ENCODE measurements at regions not wholly inside any gene's neighbourhood (a gene's known extent, or its start where the extent isn't known, plus 50 kb on each side); places are given as distances from the start of the nearest gene placed in this dataset.

DNA sequence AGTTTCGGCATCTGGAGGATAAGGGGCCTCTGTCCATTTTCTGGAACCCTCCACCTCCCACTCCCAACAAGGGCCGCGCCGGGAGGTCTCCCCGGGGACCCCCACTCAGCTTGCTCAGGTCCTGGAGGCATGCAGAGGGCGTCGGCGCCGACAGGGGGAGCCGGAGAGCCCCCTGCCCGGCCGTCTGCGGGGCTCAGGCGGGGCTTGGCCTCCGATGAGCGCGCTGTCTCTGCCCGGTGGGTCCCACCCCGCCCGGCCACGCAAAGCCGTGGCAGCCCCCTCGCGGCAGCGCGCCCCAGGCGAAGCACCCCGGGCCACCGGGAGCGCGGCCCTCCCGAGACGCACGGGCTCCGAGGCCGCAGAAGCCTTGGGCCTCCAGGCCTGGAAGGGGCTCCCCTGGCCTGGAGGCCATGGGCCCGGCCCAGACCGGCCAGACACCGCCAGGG lies 149.7 kb upstream of the ZNF536 start:
- no peak overlapping the region for H3K4me3 ChIP-seq (ENCODE audit: low read depth, low read length)
- no peaks in the 10 kb centered on the region for H3K36me3 ChIP-seq (ENCODE audit: control insufficient read depth in 2 of 2, insufficient read depth in 1 of 2, low read length in 2 of 2)
- no peak overlapping the region for H3K27ac ChIP-seq (ENCODE audit: extremely low read depth, low read depth, low read length)
- H3K4me1 ChIP-seq (ENCODE audit: control insufficient read depth, insufficient read depth, low read length): peaks cover 20% of the 10 kb centered on the region
- CTCF ChIA-PET: interaction anchor here (0.6 to 1.0 kb wide), 4 partner anchors 8 to 280 kb away, joined by 3 read pairs; no protein-coding TSS in a partner anchor
- POLR2A ChIA-PET: interaction anchor here (0.9 kb wide), 1 partner anchor 59 kb away, joined by 3 read pairs; no protein-coding TSS in a partner anchor
- no peaks in the 10 kb centered on the region for H3K9me3 ChIP-seq (ENCODE audit: control insufficient read depth, insufficient read depth, low read depth, low read length)
- TF ChIP-seq, protein P1, sequence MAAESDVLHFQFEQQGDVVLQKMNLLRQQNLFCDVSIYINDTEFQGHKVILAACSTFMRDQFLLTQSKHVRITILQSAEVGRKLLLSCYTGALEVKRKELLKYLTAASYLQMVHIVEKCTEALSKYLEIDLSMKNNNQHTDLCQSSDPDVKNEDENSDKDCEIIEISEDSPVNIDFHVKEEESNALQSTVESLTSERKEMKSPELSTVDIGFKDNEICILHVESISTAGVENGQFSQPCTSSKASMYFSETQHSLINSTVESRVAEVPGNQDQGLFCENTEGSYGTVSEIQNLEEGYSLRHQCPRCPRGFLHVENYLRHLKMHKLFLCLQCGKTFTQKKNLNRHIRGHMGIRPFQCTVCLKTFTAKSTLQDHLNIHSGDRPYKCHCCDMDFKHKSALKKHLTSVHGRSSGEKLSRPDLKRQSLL (tag by site-specific recombination; IDR thresholded peaks at IDR 0.05): peak; percentile 31; the same call in 1 of the 2 replicates
- peak; percentile 91 for TF ChIP-seq GLIS2 (tag by site-specific recombination; IDR thresholded peaks at IDR 0.05)
- TF ChIP-seq KLF9 (tag by site-specific recombination; IDR thresholded peaks at IDR 0.05; ENCODE audit: low read depth): no peak
- TF ChIP-seq, protein P2, sequence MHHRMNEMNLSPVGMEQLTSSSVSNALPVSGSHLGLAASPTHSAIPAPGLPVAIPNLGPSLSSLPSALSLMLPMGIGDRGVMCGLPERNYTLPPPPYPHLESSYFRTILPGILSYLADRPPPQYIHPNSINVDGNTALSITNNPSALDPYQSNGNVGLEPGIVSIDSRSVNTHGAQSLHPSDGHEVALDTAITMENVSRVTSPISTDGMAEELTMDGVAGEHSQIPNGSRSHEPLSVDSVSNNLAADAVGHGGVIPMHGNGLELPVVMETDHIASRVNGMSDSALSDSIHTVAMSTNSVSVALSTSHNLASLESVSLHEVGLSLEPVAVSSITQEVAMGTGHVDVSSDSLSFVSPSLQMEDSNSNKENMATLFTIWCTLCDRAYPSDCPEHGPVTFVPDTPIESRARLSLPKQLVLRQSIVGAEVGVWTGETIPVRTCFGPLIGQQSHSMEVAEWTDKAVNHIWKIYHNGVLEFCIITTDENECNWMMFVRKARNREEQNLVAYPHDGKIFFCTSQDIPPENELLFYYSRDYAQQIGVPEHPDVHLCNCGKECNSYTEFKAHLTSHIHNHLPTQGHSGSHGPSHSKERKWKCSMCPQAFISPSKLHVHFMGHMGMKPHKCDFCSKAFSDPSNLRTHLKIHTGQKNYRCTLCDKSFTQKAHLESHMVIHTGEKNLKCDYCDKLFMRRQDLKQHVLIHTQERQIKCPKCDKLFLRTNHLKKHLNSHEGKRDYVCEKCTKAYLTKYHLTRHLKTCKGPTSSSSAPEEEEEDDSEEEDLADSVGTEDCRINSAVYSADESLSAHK (tag by site-specific recombination; IDR thresholded peaks at IDR 0.05): peak; percentile 32; the same call in 1 of the 2 replicates
- no peak for TF ChIP-seq ZNF37A (tag by site-specific recombination; IDR thresholded peaks at IDR 0.05)
- peak; percentile 43; the same call in 1 of the 2 replicates for TF ChIP-seq GLIS1 (tag by site-specific recombination; IDR thresholded peaks at IDR 0.05)
- TF ChIP-seq, protein P3, sequence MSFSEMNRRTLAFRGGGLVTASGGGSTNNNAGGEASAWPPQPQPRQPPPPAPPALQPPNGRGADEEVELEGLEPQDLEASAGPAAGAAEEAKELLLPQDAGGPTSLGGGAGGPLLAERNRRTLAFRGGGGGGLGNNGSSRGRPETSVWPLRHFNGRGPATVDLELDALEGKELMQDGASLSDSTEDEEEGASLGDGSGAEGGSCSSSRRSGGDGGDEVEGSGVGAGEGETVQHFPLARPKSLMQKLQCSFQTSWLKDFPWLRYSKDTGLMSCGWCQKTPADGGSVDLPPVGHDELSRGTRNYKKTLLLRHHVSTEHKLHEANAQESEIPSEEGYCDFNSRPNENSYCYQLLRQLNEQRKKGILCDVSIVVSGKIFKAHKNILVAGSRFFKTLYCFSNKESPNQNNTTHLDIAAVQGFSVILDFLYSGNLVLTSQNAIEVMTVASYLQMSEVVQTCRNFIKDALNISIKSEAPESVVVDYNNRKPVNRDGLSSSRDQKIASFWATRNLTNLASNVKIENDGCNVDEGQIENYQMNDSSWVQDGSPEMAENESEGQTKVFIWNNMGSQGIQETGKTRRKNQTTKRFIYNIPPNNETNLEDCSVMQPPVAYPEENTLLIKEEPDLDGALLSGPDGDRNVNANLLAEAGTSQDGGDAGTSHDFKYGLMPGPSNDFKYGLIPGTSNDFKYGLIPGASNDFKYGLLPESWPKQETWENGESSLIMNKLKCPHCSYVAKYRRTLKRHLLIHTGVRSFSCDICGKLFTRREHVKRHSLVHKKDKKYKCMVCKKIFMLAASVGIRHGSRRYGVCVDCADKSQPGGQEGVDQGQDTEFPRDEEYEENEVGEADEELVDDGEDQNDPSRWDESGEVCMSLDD (tag by site-specific recombination; IDR thresholded peaks at IDR 0.05): 0 out of 2 replicates have a peak, but pooled peaks have one; percentile 39
- no peak for TF ChIP-seq ZNF560 (tag by site-specific recombination; IDR thresholded peaks at IDR 0.05; ENCODE audit: borderline replicate concordance)
- TF ChIP-seq REPIN1 (tag by site-specific recombination; IDR thresholded peaks at IDR 0.05; ENCODE audit: low read depth): no peak
- TF ChIP-seq, protein P4, sequence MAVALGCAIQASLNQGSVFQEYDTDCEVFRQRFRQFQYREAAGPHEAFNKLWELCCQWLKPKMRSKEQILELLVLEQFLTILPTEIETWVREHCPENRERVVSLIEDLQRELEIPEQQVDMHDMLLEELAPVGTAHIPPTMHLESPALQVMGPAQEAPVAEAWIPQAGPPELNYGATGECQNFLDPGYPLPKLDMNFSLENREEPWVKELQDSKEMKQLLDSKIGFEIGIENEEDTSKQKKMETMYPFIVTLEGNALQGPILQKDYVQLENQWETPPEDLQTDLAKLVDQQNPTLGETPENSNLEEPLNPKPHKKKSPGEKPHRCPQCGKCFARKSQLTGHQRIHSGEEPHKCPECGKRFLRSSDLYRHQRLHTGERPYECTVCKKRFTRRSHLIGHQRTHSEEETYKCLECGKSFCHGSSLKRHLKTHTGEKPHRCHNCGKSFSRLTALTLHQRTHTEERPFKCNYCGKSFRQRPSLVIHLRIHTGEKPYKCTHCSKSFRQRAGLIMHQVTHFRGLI (tag by site-specific recombination; IDR thresholded peaks at IDR 0.05): peak; percentile 48; the same call in 1 of the 2 replicates
- TF ChIP-seq ZBTB7A (tag by site-specific recombination; IDR thresholded peaks at IDR 0.05; ENCODE audit: low read depth): no peak
- TF ChIP-seq KLF16 (tag by site-specific recombination; IDR thresholded peaks at IDR 0.05): 0 out of 2 replicates have a peak, but pooled peaks have one; percentile 26
- TF ChIP-seq ZNF423 (tag by site-specific recombination; IDR thresholded peaks at IDR 0.05): peak; percentile 69
- TF ChIP-seq, protein P5, sequence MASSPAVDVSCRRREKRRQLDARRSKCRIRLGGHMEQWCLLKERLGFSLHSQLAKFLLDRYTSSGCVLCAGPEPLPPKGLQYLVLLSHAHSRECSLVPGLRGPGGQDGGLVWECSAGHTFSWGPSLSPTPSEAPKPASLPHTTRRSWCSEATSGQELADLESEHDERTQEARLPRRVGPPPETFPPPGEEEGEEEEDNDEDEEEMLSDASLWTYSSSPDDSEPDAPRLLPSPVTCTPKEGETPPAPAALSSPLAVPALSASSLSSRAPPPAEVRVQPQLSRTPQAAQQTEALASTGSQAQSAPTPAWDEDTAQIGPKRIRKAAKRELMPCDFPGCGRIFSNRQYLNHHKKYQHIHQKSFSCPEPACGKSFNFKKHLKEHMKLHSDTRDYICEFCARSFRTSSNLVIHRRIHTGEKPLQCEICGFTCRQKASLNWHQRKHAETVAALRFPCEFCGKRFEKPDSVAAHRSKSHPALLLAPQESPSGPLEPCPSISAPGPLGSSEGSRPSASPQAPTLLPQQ (tag by site-specific recombination; IDR thresholded peaks at IDR 0.05): peak; percentile 98
- TF ChIP-seq, protein P6, sequence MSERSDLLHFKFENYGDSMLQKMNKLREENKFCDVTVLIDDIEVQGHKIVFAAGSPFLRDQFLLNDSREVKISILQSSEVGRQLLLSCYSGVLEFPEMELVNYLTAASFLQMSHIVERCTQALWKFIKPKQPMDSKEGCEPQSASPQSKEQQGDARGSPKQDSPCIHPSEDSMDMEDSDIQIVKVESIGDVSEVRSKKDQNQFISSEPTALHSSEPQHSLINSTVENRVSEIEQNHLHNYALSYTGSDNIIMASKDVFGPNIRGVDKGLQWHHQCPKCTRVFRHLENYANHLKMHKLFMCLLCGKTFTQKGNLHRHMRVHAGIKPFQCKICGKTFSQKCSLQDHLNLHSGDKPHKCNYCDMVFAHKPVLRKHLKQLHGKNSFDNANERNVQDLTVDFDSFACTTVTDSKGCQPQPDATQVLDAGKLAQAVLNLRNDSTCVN (tag by site-specific recombination; optimal IDR thresholded peaks at IDR 0.05): peak; percentile 17
- TF ChIP-seq ZNF660 (tag by site-specific recombination; IDR thresholded peaks at IDR 0.05): 0 out of 2 replicates have a peak, but pooled peaks have one; percentile 28
- peak; percentile 49 for TF ChIP-seq ZIC2 (tag by site-specific recombination; IDR thresholded peaks at IDR 0.05)
- TF ChIP-seq, protein P7, sequence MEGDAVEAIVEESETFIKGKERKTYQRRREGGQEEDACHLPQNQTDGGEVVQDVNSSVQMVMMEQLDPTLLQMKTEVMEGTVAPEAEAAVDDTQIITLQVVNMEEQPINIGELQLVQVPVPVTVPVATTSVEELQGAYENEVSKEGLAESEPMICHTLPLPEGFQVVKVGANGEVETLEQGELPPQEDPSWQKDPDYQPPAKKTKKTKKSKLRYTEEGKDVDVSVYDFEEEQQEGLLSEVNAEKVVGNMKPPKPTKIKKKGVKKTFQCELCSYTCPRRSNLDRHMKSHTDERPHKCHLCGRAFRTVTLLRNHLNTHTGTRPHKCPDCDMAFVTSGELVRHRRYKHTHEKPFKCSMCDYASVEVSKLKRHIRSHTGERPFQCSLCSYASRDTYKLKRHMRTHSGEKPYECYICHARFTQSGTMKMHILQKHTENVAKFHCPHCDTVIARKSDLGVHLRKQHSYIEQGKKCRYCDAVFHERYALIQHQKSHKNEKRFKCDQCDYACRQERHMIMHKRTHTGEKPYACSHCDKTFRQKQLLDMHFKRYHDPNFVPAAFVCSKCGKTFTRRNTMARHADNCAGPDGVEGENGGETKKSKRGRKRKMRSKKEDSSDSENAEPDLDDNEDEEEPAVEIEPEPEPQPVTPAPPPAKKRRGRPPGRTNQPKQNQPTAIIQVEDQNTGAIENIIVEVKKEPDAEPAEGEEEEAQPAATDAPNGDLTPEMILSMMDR (tag by site-specific recombination; IDR thresholded peaks at IDR 0.05): peak; percentile 67
- TF ChIP-seq, protein P8, sequence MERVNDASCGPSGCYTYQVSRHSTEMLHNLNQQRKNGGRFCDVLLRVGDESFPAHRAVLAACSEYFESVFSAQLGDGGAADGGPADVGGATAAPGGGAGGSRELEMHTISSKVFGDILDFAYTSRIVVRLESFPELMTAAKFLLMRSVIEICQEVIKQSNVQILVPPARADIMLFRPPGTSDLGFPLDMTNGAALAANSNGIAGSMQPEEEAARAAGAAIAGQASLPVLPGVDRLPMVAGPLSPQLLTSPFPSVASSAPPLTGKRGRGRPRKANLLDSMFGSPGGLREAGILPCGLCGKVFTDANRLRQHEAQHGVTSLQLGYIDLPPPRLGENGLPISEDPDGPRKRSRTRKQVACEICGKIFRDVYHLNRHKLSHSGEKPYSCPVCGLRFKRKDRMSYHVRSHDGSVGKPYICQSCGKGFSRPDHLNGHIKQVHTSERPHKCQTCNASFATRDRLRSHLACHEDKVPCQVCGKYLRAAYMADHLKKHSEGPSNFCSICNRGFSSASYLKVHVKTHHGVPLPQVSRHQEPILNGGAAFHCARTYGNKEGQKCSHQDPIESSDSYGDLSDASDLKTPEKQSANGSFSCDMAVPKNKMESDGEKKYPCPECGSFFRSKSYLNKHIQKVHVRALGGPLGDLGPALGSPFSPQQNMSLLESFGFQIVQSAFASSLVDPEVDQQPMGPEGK (tag by site-specific recombination; IDR thresholded peaks at IDR 0.05): peak; percentile 42; the same call in 1 of the 2 replicates
- no peak for TF ChIP-seq ZEB2 (tag by site-specific recombination; IDR thresholded peaks at IDR 0.05)
